Fibroblast of lung (primary cell): ENCODE measurements at regions not wholly inside any gene's neighbourhood (a gene's known extent, or its start where the extent isn't known, plus 50 kb on each side); places are given as distances from the start of the nearest gene placed in this dataset.

Source experiments
- DNase-seq, 2 donors: peaks; one replicate each; pipeline versions ENCODE4 v3.0.0 to v3.0.0-alpha.2; 2010; ENCODE audit warnings: low read depth in 2 of 2
- H2AFZ ChIP-seq: 2 replicates; pipeline ENCODE4 v1.5.1; 2012; ENCODE audit warnings: low read length, control low read depth, inconsistent platforms
- H3K27ac ChIP-seq: 2 replicates; pipeline ENCODE4 v1.5.1; 2011; ENCODE audit warnings: low read length, control low read depth; ENCODE audit not compliant: insufficient read depth
- H3K27me3 ChIP-seq: 2 replicates; pipeline ENCODE4 v1.5.1; 2011; ENCODE audit warnings: mild to moderate bottlenecking, low read length; ENCODE audit not compliant: control insufficient read depth, insufficient read depth
- H3K36me3 ChIP-seq: 2 replicates; pipeline ENCODE4 v1.5.1; 2011; ENCODE audit warnings: low read length; ENCODE audit not compliant: control insufficient read depth, insufficient read depth
- H3K4me1 ChIP-seq: 2 replicates; pipeline ENCODE4 v1.5.1; 2011; ENCODE audit warnings: low read length; ENCODE audit not compliant: control insufficient read depth, insufficient read depth; ENCODE audit errors: extremely low read depth
- H3K4me2 ChIP-seq: 2 replicates; pipeline ENCODE4 v1.5.1; 2011; ENCODE audit warnings: low read length, control low read depth; ENCODE audit not compliant: insufficient read depth; ENCODE audit errors: extremely low read depth
- H3K4me3 ChIP-seq, 4 experiments: fragments of 200-600 bp in 1 of 4; sonication (generic) in 1 of 4; replicated peaks in 1 of 4; 2 replicates each; pipeline ENCODE4 v1.5.1; 2011 to 2016; ENCODE audit warnings: low read length in 4 of 4, low read depth in 3 of 4, mild to moderate bottlenecking in 3 of 4, control low read depth in 2 of 4, inconsistent platforms in 1 of 4, mixed read lengths in 1 of 4; ENCODE audit not compliant: insufficient read depth in 1 of 4; ENCODE audit errors: control extremely low read depth in 1 of 4
- H3K79me2 ChIP-seq: 2 replicates; pipeline ENCODE4 v1.5.1; 2012; ENCODE audit warnings: mild to moderate bottlenecking, low read length, inconsistent platforms; ENCODE audit not compliant: control insufficient read depth, insufficient read depth
- H3K9ac ChIP-seq: 2 replicates; pipeline ENCODE4 v1.5.1; 2011; ENCODE audit warnings: mild to moderate bottlenecking, low read length, control low read depth; ENCODE audit not compliant: insufficient read depth
- H3K9me3 ChIP-seq: 2 replicates; pipeline ENCODE4 v1.5.1; 2012; ENCODE audit warnings: low read depth, low read length; ENCODE audit not compliant: control insufficient read depth, insufficient read depth
- H4K20me1 ChIP-seq: 2 replicates; pipeline ENCODE4 v1.5.1; 2011; ENCODE audit warnings: low read length; ENCODE audit not compliant: control insufficient read depth, insufficient read depth; ENCODE audit errors: extremely low read depth
- CTCF ChIP-seq, 2 donors: IDR thresholded peaks in 1 of 2; conservative IDR thresholded peaks in 1 of 2; 1 replicate in 1 of 2; 2 replicates in 1 of 2; pipeline ENCODE4 v1.5.1; 2011 to 2012; ENCODE audit warnings: low read length in 2 of 2, control low read depth in 1 of 2, inconsistent platforms in 1 of 2, low read depth in 1 of 2, mild to moderate bottlenecking in 1 of 2
- EZH2 ChIP-seq: IDR thresholded peaks from 2 replicates; pipeline ENCODE4 v1.5.1; 2012; ENCODE audit warnings: low read length, control low read depth, mild to moderate bottlenecking; ENCODE audit errors: missing control alignments

GRCh38 chr2:71926876-71927756 lies 220.5 kb downstream of the CYP26B1 start:
- H3K4me3 ChIP-seq: no peak overlapping the region
- TF ChIP-seq EZH2 (no peak), CTCF (conservative IDR thresholded peaks at IDR 0.05 in 1 of 2, IDR thresholded peaks at IDR 0.05 in 1 of 2; ENCODE audit: low read depth in 1 of 2, low read length in 2 of 2) (no peak)
- DNase-seq: no peak
- no peaks in the 10 kb centered on the region for H4K20me1 ChIP-seq
- no peak overlapping the region for H2AFZ ChIP-seq
- no peaks in the 10 kb centered on the region for H3K9me3 ChIP-seq
- no peaks in the 10 kb centered on the region for H3K27me3 ChIP-seq
- H3K36me3 ChIP-seq: no peaks in the 10 kb centered on the region
- no peak overlapping the region for H3K9ac ChIP-seq
- H3K4me2 ChIP-seq: no peak overlapping the region
- peaks cover 3% of the 10 kb centered on the region for H3K4me1 ChIP-seq
- no peak overlapping the region for H3K27ac ChIP-seq
- no peaks in the 10 kb centered on the region for H3K79me2 ChIP-seq

- H3K27me3 ChIP-seq: peaks cover 3% of the 10 kb centered on the region
- no peak overlapping the region for H2AFZ ChIP-seq
- H3K79me2 ChIP-seq: no peaks in the 10 kb centered on the region
- TF ChIP-seq CTCF (conservative IDR thresholded peaks at IDR 0.05 in 1 of 2, IDR thresholded peaks at IDR 0.05 in 1 of 2; ENCODE audit: low read depth in 1 of 2, low read length in 2 of 2) (no peak), EZH2 (no peak)
- H3K9me3 ChIP-seq: no peaks in the 10 kb centered on the region
- no peaks in the 10 kb centered on the region for H4K20me1 ChIP-seq
- H3K36me3 ChIP-seq: no peaks in the 10 kb centered on the region
- DNase-seq: no peak
- H3K9ac ChIP-seq: no peak overlapping the region
- H3K4me3 ChIP-seq: no peak overlapping the region
- H3K4me1 ChIP-seq: peaks cover 3% of the 10 kb centered on the region
- no peak overlapping the region for H3K27ac ChIP-seq
- no peak overlapping the region for H3K4me2 ChIP-seq
Observed at GRCh38 chr2:71926089-71926447, 221.6 kb downstream of the CYP26B1 start.

- H2AFZ ChIP-seq: no peak overlapping the region
- no peak for DNase-seq
- no peak overlapping the region for H3K4me2 ChIP-seq
- H3K79me2 ChIP-seq: no peaks in the 10 kb centered on the region
- no peak overlapping the region for H3K4me3 ChIP-seq
- H3K4me1 ChIP-seq: peaks cover 3% of the 10 kb centered on the region
- H3K27me3 ChIP-seq: peaks cover 3% of the 10 kb centered on the region
- H4K20me1 ChIP-seq: no peaks in the 10 kb centered on the region
- TF ChIP-seq CTCF (conservative IDR thresholded peaks at IDR 0.05 in 1 of 2, IDR thresholded peaks at IDR 0.05 in 1 of 2; ENCODE audit: low read depth in 1 of 2, low read length in 2 of 2) (no peak), EZH2 (no peak)
- H3K27ac ChIP-seq: no peak overlapping the region
- no peaks in the 10 kb centered on the region for H3K36me3 ChIP-seq
- no peaks in the 10 kb centered on the region for H3K9me3 ChIP-seq
- H3K9ac ChIP-seq: no peak overlapping the region
Observed at GRCh38 chr2:71925268-71926088, 222.2 kb downstream of the CYP26B1 start.
